Liver (tissue), 8 donors: ENCODE measurements at regions not wholly inside any gene's neighbourhood (a gene's known extent, or its start where the extent isn't known, plus 50 kb on each side); places are given as distances from the start of the nearest gene placed in this dataset.

Source experiments
- DNase-seq: peaks from one replicate; pipeline ENCODE4 v3.0.0-alpha.2; 2017; ENCODE audit warnings: low spot score
- H3K27ac ChIP-seq, 2 donors: one replicate each; pipeline ENCODE4 v1.7.0; 2013; ENCODE audit warnings: inconsistent platforms in 2 of 2, low read length in 2 of 2, control low read depth in 1 of 2, low read depth in 1 of 2, mild to moderate bottlenecking in 1 of 2
- H3K27me3 ChIP-seq, 4 donors: one replicate each; pipeline versions ENCODE4 v1.6.1 to v1.7.0; 2013; ENCODE audit warnings: low read length in 3 of 4, inconsistent platforms in 1 of 4, mild to moderate bottlenecking in 1 of 4, moderate library complexity in 1 of 4; ENCODE audit not compliant: control insufficient read depth in 4 of 4, insufficient read depth in 4 of 4
- H3K36me3 ChIP-seq, 4 donors: one replicate each; pipeline versions ENCODE4 v1.6.1 to v1.7.0; 2013; ENCODE audit warnings: low read length in 3 of 4, mild to moderate bottlenecking in 3 of 4, low read depth in 1 of 4, moderate library complexity in 1 of 4; ENCODE audit not compliant: control insufficient read depth in 4 of 4, insufficient read depth in 3 of 4
- H3K4me1 ChIP-seq, 4 donors: one replicate each; pipeline versions ENCODE4 v1.6.1 to v1.7.0; 2013; ENCODE audit warnings: low read length in 3 of 4, mild to moderate bottlenecking in 3 of 4, moderate library complexity in 1 of 4; ENCODE audit not compliant: control insufficient read depth in 4 of 4, insufficient read depth in 4 of 4
- H3K4me3 ChIP-seq, 3 donors: one replicate each; pipeline versions ENCODE4 v1.6.1 to v1.7.0; 2013; ENCODE audit warnings: low read length in 3 of 3, control low read depth in 1 of 3, low read depth in 1 of 3, mild to moderate bottlenecking in 1 of 3
- H3K9ac ChIP-seq, 2 donors: one replicate each; pipeline ENCODE4 v1.7.0; 2013; ENCODE audit warnings: low read length in 2 of 2, mild to moderate bottlenecking in 2 of 2, moderate library complexity in 2 of 2, control low read depth in 1 of 2, low read depth in 1 of 2
- H3K9me3 ChIP-seq, 4 donors: one replicate each; pipeline versions ENCODE4 v1.6.1 to v1.7.0; 2013; ENCODE audit warnings: low read length in 3 of 4; ENCODE audit not compliant: control insufficient read depth in 4 of 4
- FOXA2 ChIP-seq: IDR thresholded peaks from 2 replicates; pipeline ENCODE4 v1.6.1; 2016; ENCODE audit warnings: antibody characterized with exemption
- GABPA ChIP-seq, 2 donors: IDR thresholded peaks in 1 of 2; conservative IDR thresholded peaks in 1 of 2; 2 replicates each; pipeline ENCODE4 v1.6.1; 2016; ENCODE audit warnings: antibody characterized with exemption in 2 of 2, mild to moderate bottlenecking in 1 of 2, moderate library complexity in 1 of 2
- HNF4A ChIP-seq, 2 donors: conservative IDR thresholded peaks; 2 replicates each; pipeline ENCODE4 v1.6.1; 2016; ENCODE audit warnings: antibody characterized with exemption in 2 of 2, mild to moderate bottlenecking in 2 of 2
- HNF4G ChIP-seq: IDR thresholded peaks from 2 replicates; pipeline ENCODE4 v1.6.1; 2016; ENCODE audit warnings: antibody characterized with exemption
- JUND ChIP-seq, 2 donors: IDR thresholded peaks; 2 replicates each; pipeline ENCODE4 v1.6.1; 2016; ENCODE audit warnings: antibody characterized with exemption in 2 of 2
- NR2F2 ChIP-seq: IDR thresholded peaks from 2 replicates; pipeline ENCODE4 v1.6.1; 2016; ENCODE audit warnings: antibody characterized with exemption
- RAD21 ChIP-seq, 2 donors: IDR thresholded peaks; 2 replicates each; pipeline ENCODE4 v1.6.1; 2016; ENCODE audit warnings: antibody characterized with exemption in 2 of 2, mild to moderate bottlenecking in 2 of 2
- RXRA ChIP-seq, 2 donors: IDR thresholded peaks; 2 replicates each; pipeline ENCODE4 v1.6.1; 2017 to 2018; ENCODE audit warnings: antibody characterized with exemption in 2 of 2, mild to moderate bottlenecking in 1 of 2
- SP1 ChIP-seq: IDR thresholded peaks from 2 replicates; pipeline ENCODE4 v1.6.1; 2018; ENCODE audit warnings: antibody characterized with exemption, mild to moderate bottlenecking
- TAF1 ChIP-seq: conservative IDR thresholded peaks from 2 replicates; pipeline ENCODE4 v1.6.1; 2016; ENCODE audit warnings: antibody characterized with exemption, mild to moderate bottlenecking
- YY1 ChIP-seq: IDR thresholded peaks from 2 replicates; pipeline ENCODE4 v1.6.1; 2016; ENCODE audit warnings: antibody characterized with exemption, mild to moderate bottlenecking
- WGBS: extraction: QIAGEN DNeasy Blood & Tissue Kit; methylation state at CpG from one replicate; pipeline ENCODE4 v1.1.7; 2013; 5-methylcytosine and 5-hydroxymethylcytosine counted together
- TF ChIP-seq, protein P1 (sequence below): IDR thresholded peaks from 2 replicates; pipeline ENCODE4 v1.6.1; 2016; ENCODE audit warnings: antibody characterized with exemption
- TF ChIP-seq, protein P2 (sequence below): IDR thresholded peaks from 2 replicates; pipeline ENCODE4 v1.6.1; 2016; ENCODE audit warnings: antibody characterized with exemption
- TF ChIP-seq, protein P3 (sequence below): IDR thresholded peaks from 2 replicates; pipeline ENCODE4 v1.6.1; 2016; ENCODE audit warnings: antibody characterized with exemption, mild to moderate bottlenecking
- TF ChIP-seq, protein P4 (sequence below): fragments of 150-350 bp; IDR thresholded peaks from 2 replicates; pipeline ENCODE4 v1.5.1; 2017; ENCODE audit warnings: improper control_type of control experiment, low read depth, low read length; ENCODE audit not compliant: missing input control
- TF ChIP-seq, protein P5 (sequence below): IDR thresholded peaks from 2 replicates; pipeline ENCODE4 v1.6.1; 2016; ENCODE audit warnings: antibody characterized with exemption
- donor health status: healthy.
- donor health status: healthy.
- donor health status: healthy.
- donor health status: healthy.
- donor health status: healthy.

DNA sequence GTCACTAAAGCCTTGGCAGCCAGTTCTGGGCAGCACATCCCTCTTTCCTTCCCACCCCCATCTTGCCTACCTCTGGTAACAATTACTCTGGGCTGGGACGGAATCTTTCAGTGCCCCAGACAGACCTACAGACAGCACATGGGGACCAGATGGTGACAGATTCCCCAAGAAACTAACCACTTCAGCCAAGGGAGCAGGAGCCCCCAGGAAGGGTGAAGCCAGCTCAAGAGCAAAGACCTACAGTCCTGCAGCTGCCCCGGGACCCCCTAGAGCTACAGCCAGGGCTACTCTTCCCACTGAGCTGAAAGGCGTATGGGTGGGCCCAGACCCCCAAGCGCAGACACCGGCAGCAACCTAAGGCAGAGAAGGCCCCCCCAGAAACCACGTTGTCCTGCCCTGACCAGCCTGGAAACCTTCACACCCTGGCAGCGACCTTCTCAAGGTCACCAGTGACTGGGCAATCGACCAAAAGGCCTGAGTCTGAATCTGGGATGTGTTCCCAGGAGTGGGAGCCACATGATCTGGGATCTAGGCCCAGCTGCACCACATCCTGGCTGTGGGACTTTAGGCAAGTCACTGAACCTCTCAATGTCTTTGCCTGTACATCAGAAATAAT, 65.8 kb downstream of the LRRC32 start:
- Histone ChIP-seq H3K27me3 (no peaks in the 10 kb centered on the region), H3K4me1 (peaks cover 0 to 10% (median 2%) of the 10 kb centered on the region in 4 donors), H3K9me3 (no peaks in the 10 kb centered on the region), H3K9ac (no peak overlapping the region), H3K27ac (no peak overlapping the region), H3K36me3 (no peaks in the 10 kb centered on the region), H3K4me3 (no peak overlapping the region)
- DNase-seq = peak; percentile 30
- TF ChIP-seq GABPA (IDR thresholded peaks at IDR 0.05 in 1 of 2, conservative IDR thresholded peaks at IDR 0.05 in 1 of 2) (no peak), FOXA2 (no peak), RXRA (IDR thresholded peaks at IDR 0.05) (peak; percentile 36 to 64), RAD21 (IDR thresholded peaks at IDR 0.05) (peak in 1 of 2 donors; percentile 13), NR2F2 (peak; percentile 74), HNF4A (conservative IDR thresholded peaks at IDR 0.05) (peak; percentile 48 to 58), JUND (IDR thresholded peaks at IDR 0.05) (peak in 1 of 2 donors; percentile 48)
- TF ChIP-seq, protein P1, sequence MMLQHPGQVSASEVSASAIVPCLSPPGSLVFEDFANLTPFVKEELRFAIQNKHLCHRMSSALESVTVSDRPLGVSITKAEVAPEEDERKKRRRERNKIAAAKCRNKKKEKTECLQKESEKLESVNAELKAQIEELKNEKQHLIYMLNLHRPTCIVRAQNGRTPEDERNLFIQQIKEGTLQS = no peak
- TF ChIP-seq, protein P2, sequence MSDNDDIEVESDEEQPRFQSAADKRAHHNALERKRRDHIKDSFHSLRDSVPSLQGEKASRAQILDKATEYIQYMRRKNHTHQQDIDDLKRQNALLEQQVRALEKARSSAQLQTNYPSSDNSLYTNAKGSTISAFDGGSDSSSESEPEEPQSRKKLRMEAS = peak; percentile 48
- 60% methylated on average over 8 of the region's 8 CpGs for WGBS

DNA sequence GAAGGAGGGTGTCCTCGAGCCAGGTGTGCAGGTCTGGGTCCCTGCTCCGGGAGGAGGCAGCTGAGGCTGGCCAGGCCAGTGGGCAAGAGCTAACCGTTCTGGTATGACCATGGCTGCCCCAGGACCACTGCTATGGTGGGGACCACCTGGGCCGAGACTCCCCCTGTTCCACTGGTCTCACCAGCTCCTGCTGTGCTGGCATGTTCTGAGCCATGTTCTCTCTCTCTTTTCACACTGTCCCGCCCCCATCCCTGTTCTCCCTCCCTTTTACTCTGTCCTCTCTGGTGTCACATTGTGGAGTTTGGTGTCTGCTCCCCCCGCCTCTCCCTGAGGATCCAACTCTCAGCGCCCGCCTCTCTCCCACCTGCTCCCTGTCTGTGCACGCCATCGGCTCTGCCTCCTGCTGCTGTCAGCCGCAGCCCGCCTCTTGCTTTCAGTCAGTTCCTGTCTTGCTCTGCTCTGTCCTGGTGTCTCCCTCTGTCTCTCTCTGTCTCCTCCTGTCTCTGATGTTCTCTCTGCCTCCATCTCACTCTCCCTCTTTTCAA, 66.4 kb downstream of the LRRC32 start:
- no peaks in the 10 kb centered on the region for H3K36me3 ChIP-seq
- H3K27ac ChIP-seq = no peak overlapping the region
- H3K4me1 ChIP-seq = peaks cover 0 to 10% (median 2%) of the 10 kb centered on the region in 4 donors
- no peak for TF ChIP-seq RAD21 (IDR thresholded peaks at IDR 0.05)
- TF ChIP-seq RXRA (IDR thresholded peaks at IDR 0.05) = no peak
- TF ChIP-seq HNF4A (conservative IDR thresholded peaks at IDR 0.05) = no peak
- TF ChIP-seq GABPA (IDR thresholded peaks at IDR 0.05 in 1 of 2, conservative IDR thresholded peaks at IDR 0.05 in 1 of 2) = no peak
- TF ChIP-seq, protein P1 = no peak
- TF ChIP-seq TAF1 = no peak
- no peak for TF ChIP-seq YY1
- TF ChIP-seq JUND (IDR thresholded peaks at IDR 0.05) = no peak
- TF ChIP-seq HNF4G = no peak
- TF ChIP-seq, protein P3, sequence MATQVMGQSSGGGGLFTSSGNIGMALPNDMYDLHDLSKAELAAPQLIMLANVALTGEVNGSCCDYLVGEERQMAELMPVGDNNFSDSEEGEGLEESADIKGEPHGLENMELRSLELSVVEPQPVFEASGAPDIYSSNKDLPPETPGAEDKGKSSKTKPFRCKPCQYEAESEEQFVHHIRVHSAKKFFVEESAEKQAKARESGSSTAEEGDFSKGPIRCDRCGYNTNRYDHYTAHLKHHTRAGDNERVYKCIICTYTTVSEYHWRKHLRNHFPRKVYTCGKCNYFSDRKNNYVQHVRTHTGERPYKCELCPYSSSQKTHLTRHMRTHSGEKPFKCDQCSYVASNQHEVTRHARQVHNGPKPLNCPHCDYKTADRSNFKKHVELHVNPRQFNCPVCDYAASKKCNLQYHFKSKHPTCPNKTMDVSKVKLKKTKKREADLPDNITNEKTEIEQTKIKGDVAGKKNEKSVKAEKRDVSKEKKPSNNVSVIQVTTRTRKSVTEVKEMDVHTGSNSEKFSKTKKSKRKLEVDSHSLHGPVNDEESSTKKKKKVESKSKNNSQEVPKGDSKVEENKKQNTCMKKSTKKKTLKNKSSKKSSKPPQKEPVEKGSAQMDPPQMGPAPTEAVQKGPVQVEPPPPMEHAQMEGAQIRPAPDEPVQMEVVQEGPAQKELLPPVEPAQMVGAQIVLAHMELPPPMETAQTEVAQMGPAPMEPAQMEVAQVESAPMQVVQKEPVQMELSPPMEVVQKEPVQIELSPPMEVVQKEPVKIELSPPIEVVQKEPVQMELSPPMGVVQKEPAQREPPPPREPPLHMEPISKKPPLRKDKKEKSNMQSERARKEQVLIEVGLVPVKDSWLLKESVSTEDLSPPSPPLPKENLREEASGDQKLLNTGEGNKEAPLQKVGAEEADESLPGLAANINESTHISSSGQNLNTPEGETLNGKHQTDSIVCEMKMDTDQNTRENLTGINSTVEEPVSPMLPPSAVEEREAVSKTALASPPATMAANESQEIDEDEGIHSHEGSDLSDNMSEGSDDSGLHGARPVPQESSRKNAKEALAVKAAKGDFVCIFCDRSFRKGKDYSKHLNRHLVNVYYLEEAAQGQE = no peak
- TF ChIP-seq NR2F2 = no peak
- no peak for TF ChIP-seq FOXA2
- no peak for TF ChIP-seq SP1
- TF ChIP-seq, protein P2 = no peak
- TF ChIP-seq, protein P4, sequence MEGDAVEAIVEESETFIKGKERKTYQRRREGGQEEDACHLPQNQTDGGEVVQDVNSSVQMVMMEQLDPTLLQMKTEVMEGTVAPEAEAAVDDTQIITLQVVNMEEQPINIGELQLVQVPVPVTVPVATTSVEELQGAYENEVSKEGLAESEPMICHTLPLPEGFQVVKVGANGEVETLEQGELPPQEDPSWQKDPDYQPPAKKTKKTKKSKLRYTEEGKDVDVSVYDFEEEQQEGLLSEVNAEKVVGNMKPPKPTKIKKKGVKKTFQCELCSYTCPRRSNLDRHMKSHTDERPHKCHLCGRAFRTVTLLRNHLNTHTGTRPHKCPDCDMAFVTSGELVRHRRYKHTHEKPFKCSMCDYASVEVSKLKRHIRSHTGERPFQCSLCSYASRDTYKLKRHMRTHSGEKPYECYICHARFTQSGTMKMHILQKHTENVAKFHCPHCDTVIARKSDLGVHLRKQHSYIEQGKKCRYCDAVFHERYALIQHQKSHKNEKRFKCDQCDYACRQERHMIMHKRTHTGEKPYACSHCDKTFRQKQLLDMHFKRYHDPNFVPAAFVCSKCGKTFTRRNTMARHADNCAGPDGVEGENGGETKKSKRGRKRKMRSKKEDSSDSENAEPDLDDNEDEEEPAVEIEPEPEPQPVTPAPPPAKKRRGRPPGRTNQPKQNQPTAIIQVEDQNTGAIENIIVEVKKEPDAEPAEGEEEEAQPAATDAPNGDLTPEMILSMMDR = no peak
- TF ChIP-seq, protein P5, sequence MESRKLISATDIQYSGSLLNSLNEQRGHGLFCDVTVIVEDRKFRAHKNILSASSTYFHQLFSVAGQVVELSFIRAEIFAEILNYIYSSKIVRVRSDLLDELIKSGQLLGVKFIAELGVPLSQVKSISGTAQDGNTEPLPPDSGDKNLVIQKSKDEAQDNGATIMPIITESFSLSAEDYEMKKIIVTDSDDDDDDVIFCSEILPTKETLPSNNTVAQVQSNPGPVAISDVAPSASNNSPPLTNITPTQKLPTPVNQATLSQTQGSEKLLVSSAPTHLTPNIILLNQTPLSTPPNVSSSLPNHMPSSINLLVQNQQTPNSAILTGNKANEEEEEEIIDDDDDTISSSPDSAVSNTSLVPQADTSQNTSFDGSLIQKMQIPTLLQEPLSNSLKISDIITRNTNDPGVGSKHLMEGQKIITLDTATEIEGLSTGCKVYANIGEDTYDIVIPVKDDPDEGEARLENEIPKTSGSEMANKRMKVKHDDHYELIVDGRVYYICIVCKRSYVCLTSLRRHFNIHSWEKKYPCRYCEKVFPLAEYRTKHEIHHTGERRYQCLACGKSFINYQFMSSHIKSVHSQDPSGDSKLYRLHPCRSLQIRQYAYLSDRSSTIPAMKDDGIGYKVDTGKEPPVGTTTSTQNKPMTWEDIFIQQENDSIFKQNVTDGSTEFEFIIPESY = no peak
- H3K4me3 ChIP-seq = no peak overlapping the region
- H3K27me3 ChIP-seq = no peaks in the 10 kb centered on the region
- 93% methylated on average over 12 of the region's 12 CpGs for WGBS
- H3K9ac ChIP-seq = no peak overlapping the region
- peak; percentile 28 for DNase-seq
- H3K9me3 ChIP-seq = no peaks in the 10 kb centered on the region
